GM11168 (cell line): ENCODE measurements at regions not wholly inside any gene's neighbourhood (a gene's known extent, or its start where the extent isn't known, plus 50 kb on each side); places are given as distances from the start of the nearest gene placed in this dataset.

Source experiments
- in situ Hi-C: fragments of 300-500 bp; cut with MboI; formaldehyde crosslinking; loops from one replicate; pipeline ENCODE4 v1.12.0; 2022; ENCODE audit warnings: low sequenced_read_pairs; ENCODE audit not compliant: unreplicated experiment

- in situ Hi-C loops: no loop called here
These were observed 1117.8 kb downstream of the IGSF11 start for GRCh38 chr3:117916839-117917238.

- in situ Hi-C loops: no loop called here
These were observed 1115.0 kb downstream of the IGSF11 start for GRCh38 chr3:117919621-117920020.

- in situ Hi-C loops: no loop called here
These were observed 1114.3 kb downstream of the IGSF11 start for GRCh38 chr3:117920253-117920898.

- in situ Hi-C loops: no loop called here
These were observed 1113.2 kb downstream of the IGSF11 start for GRCh38 chr3:117921411-117921810.

GRCh38 chr3:117922039-117922438 lies 1112.6 kb downstream of the IGSF11 start:
- in situ Hi-C loops: no loop called here

- in situ Hi-C loops: no loop called here
These were observed 1107.8 kb downstream of the IGSF11 start for GRCh38 chr3:117926819-117927218.

GRCh38 chr3:117927825-117928224 lies 1106.8 kb downstream of the IGSF11 start:
- in situ Hi-C loops: no loop called here

- in situ Hi-C loops: no loop called here
These were observed 1105.8 kb downstream of the IGSF11 start for GRCh38 chr3:117928836-117929235.

GRCh38 chr3:117932441-117932840 lies 1102.2 kb downstream of the IGSF11 start:
- in situ Hi-C loops: no loop called here

GRCh38 chr3:117936159-117936558 lies 1098.5 kb downstream of the IGSF11 start:
- in situ Hi-C loops: no loop called here

GRCh38 chr3:117938974-117939373 lies 1095.7 kb downstream of the IGSF11 start:
- in situ Hi-C loops: no loop called here

GRCh38 chr3:117939425-117940027 lies 1095.1 kb downstream of the IGSF11 start:
- in situ Hi-C loops: no loop called here

GRCh38 chr3:117941015-117941414 lies 1093.6 kb downstream of the IGSF11 start:
- in situ Hi-C loops: no loop called here

- in situ Hi-C loops: no loop called here
These were observed 1092.9 kb downstream of the IGSF11 start for GRCh38 chr3:117941756-117942155.

GRCh38 chr3:117954131-117954530 lies 1080.5 kb downstream of the IGSF11 start:
- in situ Hi-C loops: no loop called here

- in situ Hi-C loops: no loop called here
These were observed 1079.5 kb downstream of the IGSF11 start for GRCh38 chr3:117955196-117955595.

GRCh38 chr3:117958027-117958426 lies 1076.6 kb downstream of the IGSF11 start:
- in situ Hi-C loops: no loop called here

- in situ Hi-C loops: no loop called here
These were observed 1071.9 kb downstream of the IGSF11 start for GRCh38 chr3:117962750-117963149.

- in situ Hi-C loops: no loop called here
These were observed 1070.8 kb downstream of the IGSF11 start for GRCh38 chr3:117963858-117964257.

- in situ Hi-C loops: no loop called here
These were observed 1069.8 kb downstream of the IGSF11 start for GRCh38 chr3:117964814-117965213.

GRCh38 chr3:117977504-117978228 lies 1057.0 kb downstream of the IGSF11 start:
- in situ Hi-C loops: no loop called here
